ENCODE measurements at regions not wholly inside any gene's neighbourhood (a gene's known extent, or its start where the extent isn't known, plus 50 kb on each side); places are given as distances from the start of the nearest gene placed in this dataset.

DNA sequence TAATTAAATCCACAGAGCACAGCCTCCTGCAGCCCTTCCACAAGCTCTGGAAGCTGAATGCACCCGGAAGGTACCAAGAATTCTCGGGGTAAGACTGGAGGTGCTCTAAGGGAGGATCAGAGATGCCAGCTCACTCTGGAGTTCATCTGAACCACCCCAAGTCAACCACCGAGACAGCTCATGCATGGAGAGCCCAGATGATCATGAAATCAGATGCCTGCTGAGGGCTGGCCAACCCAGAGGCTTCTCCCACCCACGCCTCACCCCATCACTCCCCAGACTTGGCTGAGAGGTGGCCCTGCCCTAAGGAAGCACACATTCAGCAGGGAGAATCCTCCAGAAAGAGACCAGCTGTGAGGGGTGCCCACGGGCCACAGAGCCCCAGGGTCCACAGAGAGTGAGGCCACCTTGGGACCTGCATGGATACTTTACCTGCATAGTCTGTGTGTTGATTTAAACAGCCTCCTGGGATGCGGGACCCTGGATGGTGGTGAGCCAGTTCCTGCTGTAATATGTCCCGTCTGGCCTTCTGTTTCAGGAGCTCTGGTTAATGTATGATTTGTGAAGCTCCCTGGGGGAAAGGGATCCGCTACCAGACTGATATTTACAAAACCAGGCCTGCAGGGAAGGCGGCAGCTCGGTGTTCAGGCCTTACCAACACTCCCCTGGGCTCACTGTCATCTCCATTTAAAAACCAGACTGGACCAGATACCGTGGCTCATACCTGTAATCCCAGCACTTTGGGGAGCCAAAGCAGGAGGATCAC, 64.9 kb downstream of the INSIG1 start:
- no peaks in the 10 kb centered on the region; a peak in 1 of 5 replicates for H3K4me1 ChIP-seq (replicated peaks in 1 of 2; ENCODE audit: control insufficient read depth in 2 of 2, insufficient read depth in 2 of 2, low read length in 2 of 2)
- ChIA-PET CTCF (ENCODE audit: low intra/inter-chr PET ratio) (no interaction called here), POLR2A (interaction anchor here (0.6 to 1.1 kb wide), 4 partner anchors 10 to 164 kb away, joined by 3 to 4 read pairs (median 4); no protein-coding TSS in a partner anchor)
- no peak overlapping the region for H2AFZ ChIP-seq (ENCODE audit: low read depth, low read length)
- 1% methylated on average over 11 of the region's 11 CpGs for WGBS (ENCODE audit: insufficient coverage, low coverage, missing lambda C conversion rate)
- H3K79me2 ChIP-seq (ENCODE audit: control insufficient read depth, insufficient read depth, low read length): no peaks in the 10 kb centered on the region
- in situ Hi-C loops (cut with MboI): no loop called here
- peaks cover 20% of the 10 kb centered on the region; the same call in 1 of the 2 replicates for H4K20me1 ChIP-seq (replicated peaks; ENCODE audit: control insufficient read depth, insufficient read depth, low read length)
- H3K9me1 ChIP-seq (ENCODE audit: control insufficient read depth, insufficient read depth, low read length): no peaks in the 10 kb centered on the region
- FAIRE-seq (no peak), DNase-seq (ENCODE audit: extremely low read depth in 1 of 4, low spot score in 3 of 4) (no peak), ATAC-seq (no peak)
- TF ChIP-seq ZNF57 (CRISPR knock-in tag; IDR thresholded peaks at IDR 0.05) (no peak), PRDM10 (IDR thresholded peaks at IDR 0.05; ENCODE audit: partially characterized antibody) (peak; percentile 87), EGR1 (conservative IDR thresholded peaks at IDR 0.05) (peak; percentile 36; the same call in 1 of the 2 replicates)
- no peaks in the 10 kb centered on the region for H3K36me3 ChIP-seq (ENCODE audit: control insufficient read depth, insufficient read depth, low read length)
- H3K9ac ChIP-seq (ENCODE audit: insufficient read depth in 1 of 2, low read depth in 2 of 2, low read length in 2 of 2): no peak overlapping the region
- H3K4me3 ChIP-seq: no peak overlapping the region
- H3K27ac ChIP-seq (ENCODE audit: extremely low read depth, low read depth, low read length): no peak overlapping the region
- no peak overlapping the region for H3K4me2 ChIP-seq (ENCODE audit: insufficient read depth, low read length)
- intact Hi-C loops (cut with micrococcal nuclease): no loop called here
- no TSS peak for BruUV-seq (replicated peaks)
- no peaks in the 10 kb centered on the region for H3K9me3 ChIP-seq (replicated peaks; ENCODE audit: control insufficient read depth, insufficient read depth, low read depth, low read length)
- H3K27me3 ChIP-seq (ENCODE audit: control insufficient read depth in 2 of 2, insufficient read depth in 2 of 2, low read length in 2 of 2): peaks cover 59 to 81% of the 10 kb centered on the region in 2 experiments

All from K562 (cell line).